Neural progenitor cell (in vitro differentiated cells): ENCODE measurements at regions not wholly inside any gene's neighbourhood (a gene's known extent, or its start where the extent isn't known, plus 50 kb on each side); places are given as distances from the start of the nearest gene placed in this dataset.

Experiments
- CTCF ChIP-seq: fragments of 200-600 bp; sonication (generic); IDR thresholded peaks from 2 replicates; pipeline ENCODE4 v1.5.1; 2017; ENCODE audit warnings: antibody characterized with exemption, mild to moderate bottlenecking
- EZH2 ChIP-seq: fragments of 200-600 bp; sonication (generic); IDR thresholded peaks from 2 replicates; pipeline ENCODE4 v1.6.1; 2017; ENCODE audit warnings: antibody characterized with exemption, mild to moderate bottlenecking, moderate library complexity
- EZH2phosphoT487 ChIP-seq: fragments of 200-600 bp; sonication (generic); IDR thresholded peaks from 2 replicates; pipeline ENCODE4 v1.6.1; 2017; ENCODE audit warnings: antibody characterized with exemption

- no peak for TF ChIP-seq CTCF
- TF ChIP-seq EZH2: no peak
- no peak for TF ChIP-seq EZH2phosphoT487
Measured at GRCh38 chr5:167250996-167251395, 1040.4 kb upstream of the WWC1 start.
